GM21360 (cell line): ENCODE measurements at regions not wholly inside any gene's neighbourhood (a gene's known extent, or its start where the extent isn't known, plus 50 kb on each side); places are given as distances from the start of the nearest gene placed in this dataset.

Experiments used
- ATAC-seq: cut with Tn5 transposase; IDR thresholded peaks from one replicate; pipeline ENCODE4 v1.9.1; 2021; ENCODE audit warnings: mild to moderate bottlenecking, moderate library complexity; ENCODE audit not compliant: unreplicated experiment

- no peak for ATAC-seq
Observed at GRCh38 chr6:54629131-54629530, 217.4 kb upstream of the FAM83B start.

- ATAC-seq: no peak
Observed at GRCh38 chr6:54632984-54633565, 213.5 kb upstream of the FAM83B start.

- no peak for ATAC-seq
Observed at GRCh38 chr6:54633601-54634000, 213.0 kb upstream of the FAM83B start.

GRCh38 chr6:54640911-54641310 is 205.7 kb upstream of the FAM83B start:
- no peak for ATAC-seq

DNA sequence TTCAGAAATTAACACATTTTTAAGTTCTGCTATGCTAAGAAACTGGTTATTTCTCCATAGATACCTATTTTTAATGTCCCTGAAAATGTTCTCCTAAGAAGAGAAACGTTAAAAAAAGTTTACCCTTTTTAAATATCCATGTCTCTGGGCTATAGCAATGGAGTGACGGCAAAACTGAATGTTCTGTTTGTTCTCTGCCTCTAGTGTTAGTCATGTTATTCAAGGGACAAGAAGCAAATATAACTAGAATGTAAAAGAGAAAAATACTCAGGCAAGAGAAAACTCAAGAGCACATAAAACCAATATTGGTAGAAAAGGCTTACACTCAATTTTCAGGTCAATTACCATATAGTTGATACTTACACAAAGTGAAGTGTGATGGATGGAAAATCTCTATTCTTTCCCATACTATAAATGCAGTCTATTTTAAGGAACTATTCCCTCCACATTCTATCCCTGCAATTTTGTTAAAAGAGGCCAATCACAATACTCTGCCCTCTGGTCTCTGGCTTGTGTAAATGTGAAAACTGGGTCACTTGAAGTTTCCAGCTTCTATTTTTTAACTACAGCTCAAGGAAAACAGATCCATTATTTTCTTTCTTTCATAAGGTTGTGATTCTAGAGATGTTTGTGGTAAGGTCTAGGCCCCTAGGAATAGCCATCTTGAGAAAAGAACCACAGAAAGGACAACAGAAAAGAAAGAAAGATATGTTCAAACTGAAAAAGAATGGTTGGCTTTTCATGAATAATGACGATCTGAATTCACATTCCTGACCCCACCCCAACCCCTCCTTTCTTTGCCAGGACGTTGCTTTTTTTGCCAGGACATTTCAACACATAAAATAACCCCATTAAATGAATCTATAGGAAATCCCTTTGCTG is 200.3 kb upstream of the FAM83B start:
- ATAC-seq: no peak

- ATAC-seq: no peak
Observed at GRCh38 chr6:54646951-54647664, 199.5 kb upstream of the FAM83B start.

- no peak for ATAC-seq
Observed at GRCh38 chr6:54654381-54654780, 192.2 kb upstream of the FAM83B start.

- ATAC-seq: no peak
Observed at GRCh38 chr6:54655162-54655561, 191.4 kb upstream of the FAM83B start.

DNA sequence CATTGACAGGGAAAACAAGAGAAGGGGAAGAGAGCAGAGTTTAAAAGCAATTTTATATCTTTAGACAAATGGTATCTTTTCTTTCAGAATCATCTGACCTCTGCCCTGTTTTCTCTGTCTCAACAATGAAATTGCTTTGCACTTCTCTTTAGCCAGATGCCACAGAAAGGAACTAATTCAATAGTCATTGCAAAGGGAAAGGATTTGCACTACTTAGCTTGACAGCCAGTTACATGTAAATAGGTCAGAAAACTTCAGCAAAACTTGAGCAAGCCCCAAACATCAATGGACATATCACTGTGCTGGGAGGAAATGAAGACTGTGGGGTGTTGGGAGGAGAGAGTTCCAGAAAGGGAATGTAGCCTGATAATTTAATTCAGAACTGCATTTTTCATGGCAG is 181.3 kb upstream of the FAM83B start:
- no peak for ATAC-seq

- ATAC-seq: no peak
Observed at GRCh38 chr6:54680531-54680930, 166.0 kb upstream of the FAM83B start.

GRCh38 chr6:54681267-54681666 is 165.3 kb upstream of the FAM83B start:
- ATAC-seq: no peak

- ATAC-seq: no peak
Observed at GRCh38 chr6:54681987-54682386, 164.6 kb upstream of the FAM83B start.

DNA sequence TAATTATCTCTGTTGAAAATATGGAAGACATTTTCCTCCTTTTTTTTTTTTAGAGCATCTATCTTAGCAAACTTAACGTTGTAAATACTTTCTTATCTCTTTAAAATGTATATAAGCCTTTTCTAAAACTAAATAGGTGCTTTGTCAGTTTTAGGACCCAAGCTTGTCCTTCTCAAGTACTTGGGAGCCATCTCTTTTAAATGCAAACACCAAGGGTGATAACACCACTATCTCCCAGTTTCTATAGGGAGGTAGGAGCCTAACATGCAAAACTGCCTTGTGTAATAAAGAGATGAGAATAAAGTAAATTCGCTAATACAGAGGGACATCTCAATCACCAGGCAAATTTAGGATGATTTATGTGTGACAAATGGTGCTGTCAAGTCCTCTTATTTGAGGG is 157.0 kb upstream of the FAM83B start:
- ATAC-seq: no peak

DNA sequence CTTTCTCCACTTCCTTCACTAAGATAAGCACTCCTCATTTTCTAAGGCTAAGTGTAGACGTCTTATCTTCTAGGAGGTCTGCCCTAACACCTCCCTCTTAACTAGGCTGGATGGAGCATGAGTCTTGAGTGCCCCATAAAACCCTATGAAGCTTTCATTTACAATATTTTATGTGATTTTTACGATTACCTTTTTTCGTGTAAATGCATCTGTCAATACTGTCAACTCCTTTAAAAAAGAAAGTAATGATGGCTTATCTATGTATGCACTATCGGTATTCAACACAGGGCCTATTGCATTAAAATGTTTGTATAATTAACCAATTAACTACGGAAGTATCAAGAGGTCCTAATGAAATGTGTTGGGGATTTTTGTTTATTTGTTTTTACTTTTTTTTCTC is 156.0 kb upstream of the FAM83B start:
- no peak for ATAC-seq

GRCh38 chr6:54694928-54695532 is 151.5 kb upstream of the FAM83B start:
- no peak for ATAC-seq

- no peak for ATAC-seq
Observed at GRCh38 chr6:54695815-54696214, 150.8 kb upstream of the FAM83B start.

GRCh38 chr6:54697424-54697823 is 149.1 kb upstream of the FAM83B start:
- no peak for ATAC-seq

- peak; percentile 67 for ATAC-seq
Observed at GRCh38 chr6:54698974-54699373, 147.6 kb upstream of the FAM83B start.

DNA sequence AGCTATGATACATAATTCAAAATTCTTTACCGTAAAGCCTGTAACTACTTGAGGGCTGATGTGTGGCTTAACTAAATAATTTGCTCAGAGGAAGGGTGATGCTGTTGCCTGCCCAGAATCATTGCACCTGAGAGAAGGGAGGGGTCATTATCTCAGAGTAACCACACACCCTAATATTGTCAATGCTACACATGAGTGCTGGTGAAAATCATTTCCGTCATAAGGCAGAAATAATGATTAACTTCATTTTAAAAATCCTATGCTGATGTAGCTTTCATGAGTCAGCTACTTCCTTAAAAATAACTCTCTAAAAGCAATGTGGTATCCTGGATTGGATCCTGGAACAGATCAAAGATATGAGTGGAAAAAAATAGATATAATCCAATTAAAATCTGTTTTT is 146.4 kb upstream of the FAM83B start:
- no peak for ATAC-seq

DNA sequence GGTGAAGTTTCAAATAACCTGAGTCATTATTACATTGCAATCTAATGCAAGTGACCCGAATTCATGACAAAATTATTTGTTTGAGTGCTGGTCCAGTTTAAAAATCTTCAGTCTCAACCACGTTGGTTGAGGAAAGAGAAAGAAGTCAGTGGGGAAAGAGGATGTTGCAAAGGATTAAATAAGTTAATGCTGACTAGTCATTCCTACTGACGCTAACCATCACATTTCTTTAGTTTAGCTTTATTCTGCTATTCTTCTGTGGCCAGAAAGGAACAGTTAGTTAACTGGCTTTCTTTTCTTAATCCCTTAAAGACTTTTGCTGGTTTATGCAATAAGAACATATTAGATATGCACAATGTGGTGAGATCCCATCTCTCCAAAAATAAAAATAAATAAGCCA is 143.8 kb upstream of the FAM83B start:
- ATAC-seq: no peak

GRCh38 chr6:54706391-54706790 is 140.2 kb upstream of the FAM83B start:
- ATAC-seq: no peak
